ENCODE measurements at regions not wholly inside any gene's neighbourhood (a gene's known extent, or its start where the extent isn't known, plus 50 kb on each side); places are given as distances from the start of the nearest gene placed in this dataset.

- peak; percentile 21 for TF ChIP-seq CTCF (IDR thresholded peaks at IDR 0.05; ENCODE audit: control extremely low read depth, extremely low read depth, low read depth, missing control alignments)
- DNase-seq (ENCODE audit: extremely low spot score) = no peak
- ChIA-PET CTCF (interaction anchor here (0.6 to 3.4 kb wide), 9 partner anchors 8 to 461 kb away, joined by 3 to 19 read pairs (median 5); no protein-coding TSS in a partner anchor), POLR2A (no interaction called here)
Observed at GRCh38 chr11:15629690-15630321, 515.1 kb downstream of the INSC start.

GRCh38 chr11:15630896-15631295 is 516.2 kb downstream of the INSC start:
- DNase-seq (ENCODE audit: extremely low spot score) = no peak
- ChIA-PET CTCF (interaction anchor here (1.6 to 3.4 kb wide), 3 partner anchors 19 to 36 kb away, joined by 3 to 19 read pairs (median 6); no protein-coding TSS in a partner anchor), POLR2A (no interaction called here)
- no peak for TF ChIP-seq CTCF (IDR thresholded peaks at IDR 0.05; ENCODE audit: control extremely low read depth, extremely low read depth, low read depth, missing control alignments)

- POLR2A ChIA-PET = no interaction called here
- CTCF ChIA-PET = interaction anchor here (1.1 kb wide), 1 partner anchor 14 kb away, joined by 3 read pairs; no protein-coding TSS in a partner anchor
- DNase-seq (ENCODE audit: extremely low spot score) = no peak
- no peak for TF ChIP-seq CTCF (IDR thresholded peaks at IDR 0.05; ENCODE audit: control extremely low read depth, extremely low read depth, low read depth, missing control alignments)
Observed at GRCh38 chr11:15635521-15635920, 520.8 kb downstream of the INSC start.

- DNase-seq (ENCODE audit: extremely low spot score) = no peak
- no peak for TF ChIP-seq CTCF (IDR thresholded peaks at IDR 0.05; ENCODE audit: control extremely low read depth, extremely low read depth, low read depth, missing control alignments)
- POLR2A ChIA-PET = no interaction called here
- CTCF ChIA-PET = interaction anchor here (1.1 to 1.2 kb wide), 2 partner anchors 10 to 13 kb away, joined by 4 to 5 read pairs; no protein-coding TSS in a partner anchor
Observed at GRCh38 chr11:15636521-15637089, 521.9 kb downstream of the INSC start.

GRCh38 chr11:15638386-15638787 is 523.7 kb downstream of the INSC start:
- DNase-seq (ENCODE audit: extremely low spot score) = no peak
- no peak for TF ChIP-seq CTCF (IDR thresholded peaks at IDR 0.05; ENCODE audit: control extremely low read depth, extremely low read depth, low read depth, missing control alignments)
- ChIA-PET CTCF (interaction anchor here (0.7 to 2.5 kb wide), 2 partner anchors 9 to 11 kb away, joined by 3 to 10 read pairs; no protein-coding TSS in a partner anchor), POLR2A (no interaction called here)

- ChIA-PET POLR2A (no interaction called here), CTCF (interaction anchor here (0.9 to 2.5 kb wide), 5 partner anchors 9 to 20 kb away, joined by 3 to 11 read pairs (median 6); no protein-coding TSS in a partner anchor)
- TF ChIP-seq CTCF (IDR thresholded peaks at IDR 0.05; ENCODE audit: control extremely low read depth, extremely low read depth, low read depth, missing control alignments) = no peak
- no peak for DNase-seq (ENCODE audit: extremely low spot score)
Observed at GRCh38 chr11:15640318-15640717, 525.6 kb downstream of the INSC start.
